PC-3 (cell line): ENCODE measurements at regions not wholly inside any gene's neighbourhood (a gene's known extent, or its start where the extent isn't known, plus 50 kb on each side); places are given as distances from the start of the nearest gene placed in this dataset.

Experiments used
- CTCF ChIP-seq: fragments of 300-600 bp; sonication (generic); conservative IDR thresholded peaks from 2 replicates; pipeline ENCODE4 v1.5.1; 2017; ENCODE audit warnings: antibody characterized with exemption, low read depth, mild to moderate bottlenecking, low read length
- EZH2 ChIP-seq: fragments of 300-600 bp; sonication (generic); IDR thresholded peaks from one replicate; pipeline ENCODE4 v1.6.1; 2017; ENCODE audit warnings: antibody characterized with exemption, mild to moderate bottlenecking, low read length; ENCODE audit not compliant: unreplicated experiment

- TF ChIP-seq CTCF (no peak), EZH2 (no peak)
These were observed 185.7 kb upstream of the FZD8 start for GRCh38 chr10:35827783-35828182.
